ENCODE measurements at regions not wholly inside any gene's neighbourhood (a gene's known extent, or its start where the extent isn't known, plus 50 kb on each side); places are given as distances from the start of the nearest gene placed in this dataset.

DNA sequence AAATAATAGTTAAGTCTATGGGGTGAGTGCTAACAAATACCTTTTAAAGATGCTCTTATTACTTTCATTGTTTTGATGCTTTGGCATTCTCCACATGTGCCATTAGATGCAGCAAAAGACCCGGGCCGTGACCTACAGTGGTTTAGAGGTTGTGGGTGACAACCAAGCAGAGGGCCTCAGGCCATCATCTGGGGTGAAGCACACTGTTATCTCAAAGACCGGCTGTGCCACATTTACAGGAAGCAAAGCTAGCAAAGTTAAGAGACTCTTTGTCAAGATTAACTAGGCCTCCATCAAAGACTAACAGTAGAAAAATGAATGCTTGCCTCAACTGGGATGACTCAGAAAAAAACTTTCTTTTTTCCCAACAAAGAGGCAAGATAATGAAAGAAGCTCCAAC lies 695.3 kb downstream of the SATB2 start:
- WGBS (ENCODE audit: insufficient coverage, low coverage, missing lambda C conversion rate) = 0% methylated on average over 3 of the region's 3 CpGs
- Histone ChIP-seq H3K36me3 (ENCODE audit: control insufficient read depth, insufficient read depth, low read length) (no peaks in the 10 kb centered on the region), H4K20me1 (replicated peaks; ENCODE audit: control insufficient read depth, insufficient read depth, low read length) (no peaks in the 10 kb centered on the region), H3K9me3 (replicated peaks; ENCODE audit: control insufficient read depth, insufficient read depth, low read depth, low read length) (no peaks in the 10 kb centered on the region; the same call in 1 of the 2 replicates), H3K27me3 (ENCODE audit: control insufficient read depth in 2 of 2, insufficient read depth in 2 of 2, low read length in 2 of 2) (no peaks in the 10 kb centered on the region), H3K9ac (ENCODE audit: insufficient read depth in 1 of 2, low read depth in 2 of 2, low read length in 2 of 2) (no peak overlapping the region), H3K4me3 (no peak overlapping the region), H3K27ac (ENCODE audit: extremely low read depth, low read depth, low read length) (no peak overlapping the region), H2AFZ (ENCODE audit: low read depth, low read length) (no peak overlapping the region), H3K4me2 (ENCODE audit: insufficient read depth, low read length) (no peak overlapping the region), H3K79me2 (ENCODE audit: control insufficient read depth, insufficient read depth, low read length) (no peaks in the 10 kb centered on the region), H3K4me1 (replicated peaks in 1 of 2; ENCODE audit: control insufficient read depth in 2 of 2, insufficient read depth in 2 of 2, low read length in 2 of 2) (no peaks in the 10 kb centered on the region), H3K9me1 (ENCODE audit: control insufficient read depth, insufficient read depth, low read length) (no peaks in the 10 kb centered on the region)
- intact Hi-C loops (cut with micrococcal nuclease) = no loop called here
- no peak for ATAC-seq
- in situ Hi-C loops (cut with MboI) = no loop called here
- BruUV-seq (replicated peaks) = no TSS peak
- ChIA-PET POLR2A (no interaction called here), CTCF (ENCODE audit: low intra/inter-chr PET ratio) (no interaction called here)
- FAIRE-seq = no peak
- DNase-seq (ENCODE audit: extremely low read depth in 1 of 4, low spot score in 3 of 4) = no peak
- TF ChIP-seq ZNF589 (CRISPR knock-in tag; IDR thresholded peaks at IDR 0.05; ENCODE audit: low read depth) = no peak
- TF ChIP-seq, protein P1, sequence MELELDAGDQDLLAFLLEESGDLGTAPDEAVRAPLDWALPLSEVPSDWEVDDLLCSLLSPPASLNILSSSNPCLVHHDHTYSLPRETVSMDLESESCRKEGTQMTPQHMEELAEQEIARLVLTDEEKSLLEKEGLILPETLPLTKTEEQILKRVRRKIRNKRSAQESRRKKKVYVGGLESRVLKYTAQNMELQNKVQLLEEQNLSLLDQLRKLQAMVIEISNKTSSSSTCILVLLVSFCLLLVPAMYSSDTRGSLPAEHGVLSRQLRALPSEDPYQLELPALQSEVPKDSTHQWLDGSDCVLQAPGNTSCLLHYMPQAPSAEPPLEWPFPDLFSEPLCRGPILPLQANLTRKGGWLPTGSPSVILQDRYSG (tag; conservative IDR thresholded peaks at IDR 0.05; ENCODE audit: low read depth) = no peak
- TF ChIP-seq E2F4 (CRISPR knock-in tag; IDR thresholded peaks at IDR 0.05; ENCODE audit: low read depth) = no peak
- no peak for TF ChIP-seq ZSCAN29 (IDR thresholded peaks at IDR 0.05)
- TF ChIP-seq NEUROD1 (IDR thresholded peaks at IDR 0.05; ENCODE audit: borderline replicate concordance, low read depth, low read length, partially characterized antibody) = no peak
- TF ChIP-seq CREBBP (IDR thresholded peaks at IDR 0.05; ENCODE audit: low read depth, low read length) = no peak
- no peak for TF ChIP-seq ZNF121 (CRISPR knock-in tag; conservative IDR thresholded peaks at IDR 0.05)
- TF ChIP-seq FOXJ3 (CRISPR knock-in tag; IDR thresholded peaks at IDR 0.05) = no peak
- TF ChIP-seq ZNF551 (CRISPR knock-in tag; IDR thresholded peaks at IDR 0.05) = no peak
- no peak for TF ChIP-seq ATF7 (IDR thresholded peaks at IDR 0.05)
- TF ChIP-seq JUND (IDR thresholded peaks at IDR 0.05; ENCODE audit: borderline replicate concordance, low read depth, low read length) = no peak
- no peak for TF ChIP-seq JUND (tag; IDR thresholded peaks at IDR 0.05; ENCODE audit: borderline replicate concordance, low read depth, low read length)
- TF ChIP-seq PHF20 (IDR thresholded peaks at IDR 0.05; ENCODE audit: partially characterized antibody) = no peak
- TF ChIP-seq ZNF436 (CRISPR knock-in tag; IDR thresholded peaks at IDR 0.05) = no peak
- TF ChIP-seq JUNB (CRISPR knock-in tag; conservative IDR thresholded peaks at IDR 0.05) = no peak
- TF ChIP-seq ZNF175 (CRISPR knock-in tag; IDR thresholded peaks at IDR 0.05; ENCODE audit: low read depth) = no peak
- no peak for TF ChIP-seq ZNF184 (CRISPR knock-in tag; IDR thresholded peaks at IDR 0.05)
- no peak for TF ChIP-seq TFE3 (CRISPR knock-in tag; IDR thresholded peaks at IDR 0.05)
- TF ChIP-seq, protein P2, sequence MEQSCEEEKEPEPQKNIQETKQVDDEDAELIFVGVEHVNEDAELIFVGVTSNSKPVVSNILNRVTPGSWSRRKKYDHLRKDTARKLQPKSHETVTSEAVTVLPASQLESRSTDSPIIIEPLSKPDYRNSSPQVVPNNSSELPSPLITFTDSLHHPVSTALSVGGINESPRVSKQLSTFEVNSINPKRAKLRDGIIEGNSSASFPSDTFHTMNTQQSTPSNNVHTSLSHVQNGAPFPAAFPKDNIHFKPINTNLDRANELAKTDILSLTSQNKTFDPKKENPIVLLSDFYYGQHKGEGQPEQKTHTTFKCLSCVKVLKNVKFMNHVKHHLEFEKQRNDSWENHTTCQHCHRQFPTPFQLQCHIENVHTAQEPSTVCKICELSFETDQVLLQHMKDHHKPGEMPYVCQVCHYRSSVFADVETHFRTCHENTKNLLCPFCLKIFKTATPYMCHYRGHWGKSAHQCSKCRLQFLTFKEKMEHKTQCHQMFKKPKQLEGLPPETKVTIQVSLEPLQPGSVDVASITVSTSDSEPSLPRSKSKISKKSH (CRISPR knock-in tag; IDR thresholded peaks at IDR 0.05) = no peak
